ENCODE measurements at regions not wholly inside any gene's neighbourhood (a gene's known extent, or its start where the extent isn't known, plus 50 kb on each side); places are given as distances from the start of the nearest gene placed in this dataset.

- no peak for DNase-seq (ENCODE audit: low spot score)
- Mint-ChIP-seq H3K27me3 (ENCODE audit: unreplicated experiment) (no peaks in the 10 kb centered on the region), H3K36me3 (ENCODE audit: low read depth, unreplicated experiment) (no peaks in the 10 kb centered on the region), H3K27ac (ENCODE audit: unreplicated experiment) (no peak overlapping the region), H3K9me3 (ENCODE audit: unreplicated experiment) (no peaks in the 10 kb centered on the region), H3K4me3 (ENCODE audit: unreplicated experiment) (no peak overlapping the region), H3K4me1 (ENCODE audit: unreplicated experiment) (peaks cover 19% of the 10 kb centered on the region)
- no peak for TF ChIP-seq CTCF (IDR thresholded peaks at IDR 0.05; ENCODE audit: unreplicated experiment)
Measured at GRCh38 chr2:221778025-221778424, 205.9 kb upstream of the EPHA4 start.

GRCh38 chr2:221777119-221777518 is 205.0 kb upstream of the EPHA4 start:
- Mint-ChIP-seq H3K9me3 (ENCODE audit: unreplicated experiment) (no peaks in the 10 kb centered on the region), H3K4me3 (ENCODE audit: unreplicated experiment) (no peak overlapping the region), H3K27me3 (ENCODE audit: unreplicated experiment) (peaks cover 1% of the 10 kb centered on the region), H3K36me3 (ENCODE audit: low read depth, unreplicated experiment) (no peaks in the 10 kb centered on the region), H3K27ac (ENCODE audit: unreplicated experiment) (no peak overlapping the region), H3K4me1 (ENCODE audit: unreplicated experiment) (peaks cover 19% of the 10 kb centered on the region)
- DNase-seq (ENCODE audit: low spot score) = no peak
- TF ChIP-seq CTCF (IDR thresholded peaks at IDR 0.05; ENCODE audit: unreplicated experiment) = no peak

GRCh38 chr2:221775096-221775495 is 203.0 kb upstream of the EPHA4 start:
- peaks cover 10% of the 10 kb centered on the region for H3K4me1 Mint-ChIP-seq (ENCODE audit: unreplicated experiment)
- no peaks in the 10 kb centered on the region for H3K36me3 Mint-ChIP-seq (ENCODE audit: low read depth, unreplicated experiment)
- H3K9me3 Mint-ChIP-seq (ENCODE audit: unreplicated experiment) = no peaks in the 10 kb centered on the region
- no peak overlapping the region for H3K4me3 Mint-ChIP-seq (ENCODE audit: unreplicated experiment)
- DNase-seq (ENCODE audit: low spot score) = no peak
- no peak for TF ChIP-seq CTCF (IDR thresholded peaks at IDR 0.05; ENCODE audit: unreplicated experiment)
- peaks cover 1% of the 10 kb centered on the region for H3K27me3 Mint-ChIP-seq (ENCODE audit: unreplicated experiment)
- H3K27ac Mint-ChIP-seq (ENCODE audit: unreplicated experiment) = no peak overlapping the region

GRCh38 chr2:221774136-221774535 is 202.0 kb upstream of the EPHA4 start:
- Mint-ChIP-seq H3K4me3 (ENCODE audit: unreplicated experiment) (no peak overlapping the region), H3K4me1 (ENCODE audit: unreplicated experiment) (peaks cover under 1% of the 10 kb centered on the region), H3K27me3 (ENCODE audit: unreplicated experiment) (peaks cover 1% of the 10 kb centered on the region), H3K27ac (ENCODE audit: unreplicated experiment) (no peak overlapping the region), H3K9me3 (ENCODE audit: unreplicated experiment) (no peaks in the 10 kb centered on the region), H3K36me3 (ENCODE audit: low read depth, unreplicated experiment) (no peaks in the 10 kb centered on the region)
- no peak for TF ChIP-seq CTCF (IDR thresholded peaks at IDR 0.05; ENCODE audit: unreplicated experiment)
- DNase-seq (ENCODE audit: low spot score) = no peak

GRCh38 chr2:221771297-221771696 is 199.2 kb upstream of the EPHA4 start:
- Mint-ChIP-seq H3K36me3 (ENCODE audit: low read depth, unreplicated experiment) (no peaks in the 10 kb centered on the region), H3K4me3 (ENCODE audit: unreplicated experiment) (no peak overlapping the region), H3K4me1 (ENCODE audit: unreplicated experiment) (peaks cover 7% of the 10 kb centered on the region), H3K27ac (ENCODE audit: unreplicated experiment) (no peak overlapping the region), H3K27me3 (ENCODE audit: unreplicated experiment) (peaks cover 1% of the 10 kb centered on the region), H3K9me3 (ENCODE audit: unreplicated experiment) (no peaks in the 10 kb centered on the region)
- DNase-seq (ENCODE audit: low spot score) = no peak
- no peak for TF ChIP-seq CTCF (IDR thresholded peaks at IDR 0.05; ENCODE audit: unreplicated experiment)
